HepG2 (cell line): ENCODE measurements at regions not wholly inside any gene's neighbourhood (a gene's known extent, or its start where the extent isn't known, plus 50 kb on each side); places are given as distances from the start of the nearest gene placed in this dataset.

Experiments used
- ATAC-seq: fragments of 200-7000 bp; cut with Tn5 transposase; 3 replicates; pipeline ENCODE4 v1.9.1; 2020; ENCODE audit warnings: mild to moderate bottlenecking, moderate library complexity
- BruUV-seq: library from RNA; stranded (reverse); fragments of 400-500 nt; replicated peaks from 2 replicates; lab custom pipeline; 2021; lab: Mats Ljungman, UMichigan
- CTCF ChIA-PET: fragments of 300-600 bp; formaldehyde crosslinking; extraction: SDS; loops from one replicate; lab custom pipeline; 2021; ENCODE audit warnings: low total read pairs, inconsistent platforms, low intra/inter-chr PET ratio; lab: Yijun Ruan, JAX
- POLR2A ChIA-PET: fragments of 350-600 bp; sonication (Branson Sonifier 250); formaldehyde crosslinking; loops from one replicate; lab custom pipeline; 2020; ENCODE audit warnings: antibody characterized with exemption, inconsistent platforms; lab: Yijun Ruan, JAX
- DNase-seq: peaks from one replicate; pipeline ENCODE4 v3.0.0-alpha.2; 2015; ENCODE audit warnings: low spot score
- FAIRE-seq: peaks from 3 replicates; lab custom pipeline; 2011; peaks lifted over from hg19 to GRCh38; lab: Jason Lieb, UNC
- H2AFZ ChIP-seq: one replicate; pipeline ENCODE4 v1.6.1; 2011; ENCODE audit warnings: low read length, inconsistent platforms
- H3K27ac ChIP-seq: fragments of 300-600 bp; 3 replicates; pipeline ENCODE4 v1.8.0; 2011; ENCODE audit warnings: mixed run types, mild to moderate bottlenecking, mixed read lengths, low read length, inconsistent platforms; ENCODE audit not compliant: insufficient read depth; ENCODE audit errors: extremely low read length
- H3K27me3 ChIP-seq, 2 experiments: fragments of 200-600 bp in 1 of 2; 2 replicates in 1 of 2; 3 replicates in 1 of 2; pipeline versions ENCODE4 v1.6.0 to v1.8.0; 2011; ENCODE audit warnings: low read length in 2 of 2, mild to moderate bottlenecking in 2 of 2, moderate library complexity in 2 of 2, inconsistent platforms in 1 of 2; ENCODE audit not compliant: insufficient read depth in 2 of 2, control insufficient read depth in 1 of 2
- H3K36me3 ChIP-seq, 2 experiments: fragments of 200-600 bp in 1 of 2; replicated peaks in 1 of 2; 2 replicates in 1 of 2; 3 replicates in 1 of 2; pipeline versions ENCODE4 v1.5.1 to v1.8.0; 2011; ENCODE audit warnings: low read length in 2 of 2, inconsistent platforms in 1 of 2; ENCODE audit not compliant: insufficient read depth in 2 of 2, control insufficient read depth in 1 of 2
- H3K4me1 ChIP-seq: 2 replicates; pipeline ENCODE4 v1.5.1; 2012; ENCODE audit warnings: low read length, inconsistent platforms; ENCODE audit not compliant: insufficient read depth
- H3K4me2 ChIP-seq: 2 replicates; pipeline ENCODE4 v1.6.0; 2011; ENCODE audit warnings: low read depth, low read length, inconsistent platforms
- H3K4me3 ChIP-seq, 3 experiments: fragments of 200-600 bp in 1 of 3; sonication (generic), shearing (Covaris generic) in 1 of 3; replicated peaks in 1 of 3; 2 replicates each; pipeline ENCODE4 v1.5.1; 2011 to 2016; ENCODE audit warnings: low read length in 3 of 3, inconsistent platforms in 2 of 3, low read depth in 2 of 3, mild to moderate bottlenecking in 2 of 3, control low read depth in 1 of 3, mixed read lengths in 1 of 3; ENCODE audit not compliant: insufficient read depth in 1 of 3
- H3K79me2 ChIP-seq: one replicate; pipeline ENCODE4 v1.6.1; 2011; ENCODE audit warnings: low read length, inconsistent platforms; ENCODE audit not compliant: insufficient read depth
- H3K9ac ChIP-seq: 2 replicates; pipeline ENCODE4 v1.6.0; 2011; ENCODE audit warnings: mild to moderate bottlenecking, low read depth, low read length, inconsistent platforms; ENCODE audit not compliant: insufficient read depth
- H3K9me3 ChIP-seq: 2 replicates; pipeline ENCODE4 v1.5.1; 2012; ENCODE audit warnings: mild to moderate bottlenecking, low read length
- H4K20me1 ChIP-seq: 2 replicates; pipeline ENCODE4 v1.6.0; 2011; ENCODE audit warnings: inconsistent platforms, mild to moderate bottlenecking, low read length, moderate library complexity; ENCODE audit not compliant: insufficient read depth
- CCDC6 ChIP-seq: sonication (generic); formaldehyde crosslinking; IDR thresholded peaks from 2 replicates; pipeline ENCODE4 v1.8.1; 2022; ENCODE audit warnings: mild to moderate bottlenecking, missing genetic modification reagents, moderate library complexity
- CHD4 ChIP-seq: fragments of 200-600 bp; sonication (generic); IDR thresholded peaks from 2 replicates; pipeline ENCODE4 v1.7.0; 2017; ENCODE audit warnings: mild to moderate bottlenecking, low read length, borderline replicate concordance
- CSRNP2 ChIP-seq: sonication (generic); formaldehyde crosslinking; conservative IDR thresholded peaks from 2 replicates; pipeline ENCODE4 v1.8.0; 2022; ENCODE audit warnings: low read depth, missing genetic modification reagents
- EEA1 ChIP-seq: sonication (generic); formaldehyde crosslinking; IDR thresholded peaks from 2 replicates; pipeline ENCODE4 v1.5.1; 2020; ENCODE audit warnings: mild to moderate bottlenecking, missing genetic modification reagents, borderline replicate concordance
- KDM2A ChIP-seq: sonication (generic); formaldehyde crosslinking; IDR thresholded peaks from 2 replicates; pipeline ENCODE4 v1.4.0; 2020; ENCODE audit warnings: low read depth, missing genetic modification reagents, borderline replicate concordance
- KIAA2018 ChIP-seq: sonication (generic); formaldehyde crosslinking; IDR thresholded peaks from 2 replicates; pipeline ENCODE4 v1.5.0; 2020; ENCODE audit warnings: mild to moderate bottlenecking, missing genetic modification reagents, borderline replicate concordance
- MAF1 ChIP-seq: sonication (generic); formaldehyde crosslinking; IDR thresholded peaks from 2 replicates; pipeline ENCODE4 v1.5.0; 2020; ENCODE audit warnings: missing genetic modification reagents, borderline replicate concordance
- REST ChIP-seq, 2 experiments: IDR thresholded peaks; 2 replicates each; pipeline ENCODE4 v1.6.1; 2011 to 2012; ENCODE audit warnings: low read length in 2 of 2, borderline replicate concordance in 1 of 2, low read depth in 1 of 2, mild to moderate bottlenecking in 1 of 2, moderate library complexity in 1 of 2
- TFDP1 ChIP-seq: IDR thresholded peaks from 2 replicates; pipeline ENCODE4 v1.6.1; 2016; ENCODE audit warnings: missing compliant biosample characterization, missing genetic modification reagents, borderline replicate concordance
- ZNF207 ChIP-seq: fragments of 450-650 bp; IDR thresholded peaks from 2 replicates; pipeline ENCODE4 v1.6.1; 2016; ENCODE audit warnings: antibody characterized with exemption, borderline replicate concordance
- WGBS: methylation state at CpG from one replicate; pipeline ENCODE4 v1.1.6; 2017; ENCODE audit warnings: low lambda C conversion rate; 5-methylcytosine and 5-hydroxymethylcytosine counted together
- in situ Hi-C: cut with HindIII; loops from 2 replicates; pipeline ENCODE4 v1.10.0; 2017; ENCODE audit warnings: low pct_unique_long_range_greater_than_20kb; ENCODE audit not compliant: extremely low pct_ligation_motif_present
- intact Hi-C: fragments of 100-400 bp; cut with micrococcal nuclease; formaldehyde crosslinking; loops from one replicate; pipeline ENCODE4 v1.10.0; 2022; ENCODE audit not compliant: unreplicated experiment

- BruUV-seq, result no TSS peak
- Histone ChIP-seq H3K4me1 (no peaks in the 10 kb centered on the region), H3K9me3 (no peaks in the 10 kb centered on the region), H3K36me3 (no peaks in the 10 kb centered on the region), H2AFZ (no peak overlapping the region), H3K79me2 (no peaks in the 10 kb centered on the region), H3K4me2 (no peak overlapping the region), H4K20me1 (no peaks in the 10 kb centered on the region), H3K4me3 (no peak overlapping the region), H3K27ac (no peak overlapping the region), H3K9ac (no peak overlapping the region), H3K27me3 (peaks cover 0 to 6% of the 10 kb centered on the region in 2 experiments; a peak in 2 of 5 replicates)
- POLR2A ChIA-PET, result no interaction called here
- no peak for ATAC-seq
- no peak for DNase-seq
- WGBS, result 5% methylated on average over 2 of the region's 2 CpGs
- CTCF ChIA-PET, result no interaction called here
- intact Hi-C loops, result no loop called here
- in situ Hi-C loops, result no loop called here
- no peak for FAIRE-seq
- TF ChIP-seq CSRNP2 (CRISPR knock-in tag) (no peak), ZNF207 (no peak), MAF1 (no peak), TFDP1 (CRISPR knock-in tag) (no peak), EEA1 (CRISPR knock-in tag) (no peak), CCDC6 (CRISPR knock-in tag) (no peak), KIAA2018 (CRISPR knock-in tag) (no peak), REST (IDR thresholded peaks at IDR 0.05; ENCODE audit: borderline replicate concordance in 1 of 2, low read depth in 1 of 2, low read length in 2 of 2) (no peak), CHD4 (no peak), KDM2A (no peak)
Observed at GRCh38 chr2:182638667-182639066, 77.4 kb upstream of the DNAJC10 start.
